IPS-18c (cell line): ENCODE measurements at regions not wholly inside any gene's neighbourhood (a gene's known extent, or its start where the extent isn't known, plus 50 kb on each side); places are given as distances from the start of the nearest gene placed in this dataset.
"Not testable (repeated sequence)": the region's sequence is repeated elsewhere in the genome, so short reads cannot be mapped to it uniquely, and the experiment has no call there.

Experiments used
- H3K4me3 ChIP-seq: 2 replicates; pipeline ENCODE4 v1.7.0; 2013; ENCODE audit warnings: low read depth, mild to moderate bottlenecking, low read length, moderate library complexity; ENCODE audit not compliant: insufficient read depth
- H3K9me3 ChIP-seq: one replicate; pipeline ENCODE4 v1.6.1; 2013; ENCODE audit warnings: mild to moderate bottlenecking, low read length, moderate library complexity; ENCODE audit not compliant: control insufficient read depth, insufficient read depth

- Histone ChIP-seq H3K9me3 (no peaks in the 10 kb centered on the region), H3K4me3 (no peak overlapping the region)
Measured at GRCh38 chr11:134992981-134993380, 580.9 kb upstream of the B3GAT1 start.

- H3K4me3 ChIP-seq = no peak overlapping the region
Measured at GRCh38 chr11:134988495-134988894, 576.5 kb upstream of the B3GAT1 start.

GRCh38 chr11:134987822-134988221, 575.8 kb upstream of the B3GAT1 start:
- no peaks in the 10 kb centered on the region for H3K9me3 ChIP-seq
- H3K4me3 ChIP-seq = no peak overlapping the region

More at GRCh38 chr11:134988495-134988894, 576.5 kb upstream of the B3GAT1 start:
- no peaks in the 10 kb centered on the region for H3K9me3 ChIP-seq

GRCh38 chr11:134987223-134987768, 575.3 kb upstream of the B3GAT1 start:
- H3K9me3 ChIP-seq = no peaks in the 10 kb centered on the region
- H3K4me3 ChIP-seq = no peak overlapping the region

- H3K9me3 ChIP-seq = no peaks in the 10 kb centered on the region
- no peak overlapping the region; the same call in 1 of the 2 replicates for H3K4me3 ChIP-seq
Measured at GRCh38 chr11:134984421-134984820, 572.4 kb upstream of the B3GAT1 start.

GRCh38 chr11:134982432-134982831, 570.4 kb upstream of the B3GAT1 start:
- not testable (repeated sequence) for H3K9me3 ChIP-seq, H3K4me3 ChIP-seq

GRCh38 chr11:134981835-134982234, 569.8 kb upstream of the B3GAT1 start:
- H3K9me3 ChIP-seq = no peaks in the 10 kb centered on the region
- no peak overlapping the region for H3K4me3 ChIP-seq

- no peaks in the 10 kb centered on the region for H3K9me3 ChIP-seq
- H3K4me3 ChIP-seq = no peak overlapping the region
Measured at GRCh38 chr11:134980819-134981710, 569.0 kb upstream of the B3GAT1 start.

GRCh38 chr11:134979089-134979457, 567.0 kb upstream of the B3GAT1 start:
- H3K9me3 ChIP-seq, H3K4me3 ChIP-seq: not testable (repeated sequence)

- Histone ChIP-seq H3K9me3 (peaks cover 2% of the 10 kb centered on the region), H3K4me3 (no peak overlapping the region)
Measured at GRCh38 chr11:134978388-134979088, 566.5 kb upstream of the B3GAT1 start.

GRCh38 chr11:134976551-134976950, 564.5 kb upstream of the B3GAT1 start:
- Histone ChIP-seq H3K4me3 (no peak overlapping the region), H3K9me3 (peaks cover 2% of the 10 kb centered on the region)

- Histone ChIP-seq H3K4me3 (no peak overlapping the region), H3K9me3 (peaks cover 2% of the 10 kb centered on the region)
Measured at GRCh38 chr11:134975866-134976376, 563.9 kb upstream of the B3GAT1 start.

GRCh38 chr11:134973801-134974200, 561.8 kb upstream of the B3GAT1 start:
- Histone ChIP-seq H3K9me3 (peaks cover 2% of the 10 kb centered on the region), H3K4me3 (no peak overlapping the region)

GRCh38 chr11:134971381-134971780, 559.3 kb upstream of the B3GAT1 start:
- Histone ChIP-seq H3K9me3 (peaks cover 2% of the 10 kb centered on the region), H3K4me3 (no peak overlapping the region)

GRCh38 chr11:134967746-134968145, 555.7 kb upstream of the B3GAT1 start:
- Histone ChIP-seq H3K4me3 (no peak overlapping the region), H3K9me3 (no peaks in the 10 kb centered on the region)

GRCh38 chr11:134961386-134961785, 549.3 kb upstream of the B3GAT1 start:
- not testable (repeated sequence) for H3K4me3 ChIP-seq, H3K9me3 ChIP-seq

- Histone ChIP-seq H3K4me3 (no peak overlapping the region), H3K9me3 (no peaks in the 10 kb centered on the region)
Measured at GRCh38 chr11:134958870-134959269, 546.8 kb upstream of the B3GAT1 start.

- H3K9me3 ChIP-seq = no peaks in the 10 kb centered on the region
- H3K4me3 ChIP-seq = no peak overlapping the region
Measured at GRCh38 chr11:134958336-134958640, 546.2 kb upstream of the B3GAT1 start.
